Loucy (cell line): ENCODE measurements at regions not wholly inside any gene's neighbourhood (a gene's known extent, or its start where the extent isn't known, plus 50 kb on each side); places are given as distances from the start of the nearest gene placed in this dataset.

Source experiments
- CTCF ChIP-seq: fragments of 200-600 bp; sonication (generic); conservative IDR thresholded peaks from 2 replicates; pipeline ENCODE4 v1.5.1; 2014; ENCODE audit warnings: mild to moderate bottlenecking, antibody characterized with exemption, low read length
- EZH2phosphoT487 ChIP-seq: fragments of 200-600 bp; IDR thresholded peaks from 2 replicates; pipeline ENCODE4 v1.6.1; 2018; ENCODE audit warnings: antibody characterized with exemption, mild to moderate bottlenecking, moderate library complexity, borderline replicate concordance

- TF ChIP-seq CTCF (no peak), EZH2phosphoT487 (no peak)
These were observed 147.3 kb upstream of the PLXNA4 start for GRCh38 chr7:132723506-132724081.
